DOHH2 (cell line): ENCODE measurements at regions not wholly inside any gene's neighbourhood (a gene's known extent, or its start where the extent isn't known, plus 50 kb on each side); places are given as distances from the start of the nearest gene placed in this dataset.

Experiments
- EZH2phosphoT487 ChIP-seq: fragments of 200-600 bp; sonication (generic); IDR thresholded peaks from 2 replicates; pipeline ENCODE4 v1.6.1; 2017; ENCODE audit warnings: borderline replicate concordance, mild to moderate bottlenecking, antibody characterized with exemption, low read length, moderate library complexity, mixed read lengths
- TF ChIP-seq, protein P1 (sequence below): fragments of 200-600 bp; sonication (generic); IDR thresholded peaks from one replicate; pipeline ENCODE4 v1.5.1; 2014; ENCODE audit warnings: antibody characterized with exemption, mild to moderate bottlenecking, low read depth, low read length; ENCODE audit not compliant: poor library complexity, severe bottlenecking

DNA sequence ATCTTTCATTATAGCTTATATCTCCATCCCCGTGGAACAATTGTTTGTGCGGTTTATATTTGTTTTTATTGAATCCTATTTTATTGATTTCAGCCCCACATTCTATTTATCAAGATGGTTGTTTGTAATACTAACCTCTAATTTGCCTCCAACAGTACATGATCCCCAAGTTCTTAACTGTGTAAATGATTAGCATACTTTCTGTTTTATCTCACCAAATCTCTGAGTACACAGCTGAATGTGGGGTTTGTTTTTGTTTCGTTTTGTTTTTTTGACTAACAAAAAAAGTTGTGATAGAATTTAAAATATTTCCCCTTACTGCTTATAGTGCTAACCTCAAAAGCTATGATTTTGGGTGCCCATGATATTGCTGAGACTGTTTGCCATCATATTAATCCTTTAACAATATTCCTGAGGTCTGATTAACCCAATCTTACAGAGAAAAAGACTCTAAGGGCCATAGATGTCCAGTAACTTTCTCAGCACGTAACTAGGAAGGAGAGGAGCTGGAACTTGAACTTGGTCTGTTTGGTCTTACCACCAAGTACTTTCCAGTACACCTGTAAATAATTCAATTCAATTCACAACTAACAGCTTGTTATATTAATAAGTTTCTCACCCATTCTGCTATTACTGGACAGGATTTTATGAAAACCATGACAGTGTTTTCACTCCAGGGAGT is 789.8 kb downstream of the TUSC7 start:
- TF ChIP-seq EZH2phosphoT487 = no peak
- TF ChIP-seq, protein P1, sequence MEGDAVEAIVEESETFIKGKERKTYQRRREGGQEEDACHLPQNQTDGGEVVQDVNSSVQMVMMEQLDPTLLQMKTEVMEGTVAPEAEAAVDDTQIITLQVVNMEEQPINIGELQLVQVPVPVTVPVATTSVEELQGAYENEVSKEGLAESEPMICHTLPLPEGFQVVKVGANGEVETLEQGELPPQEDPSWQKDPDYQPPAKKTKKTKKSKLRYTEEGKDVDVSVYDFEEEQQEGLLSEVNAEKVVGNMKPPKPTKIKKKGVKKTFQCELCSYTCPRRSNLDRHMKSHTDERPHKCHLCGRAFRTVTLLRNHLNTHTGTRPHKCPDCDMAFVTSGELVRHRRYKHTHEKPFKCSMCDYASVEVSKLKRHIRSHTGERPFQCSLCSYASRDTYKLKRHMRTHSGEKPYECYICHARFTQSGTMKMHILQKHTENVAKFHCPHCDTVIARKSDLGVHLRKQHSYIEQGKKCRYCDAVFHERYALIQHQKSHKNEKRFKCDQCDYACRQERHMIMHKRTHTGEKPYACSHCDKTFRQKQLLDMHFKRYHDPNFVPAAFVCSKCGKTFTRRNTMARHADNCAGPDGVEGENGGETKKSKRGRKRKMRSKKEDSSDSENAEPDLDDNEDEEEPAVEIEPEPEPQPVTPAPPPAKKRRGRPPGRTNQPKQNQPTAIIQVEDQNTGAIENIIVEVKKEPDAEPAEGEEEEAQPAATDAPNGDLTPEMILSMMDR = no peak
